Breast epithelium (tissue), 4 donors: ENCODE measurements at regions not wholly inside any gene's neighbourhood (a gene's known extent, or its start where the extent isn't known, plus 50 kb on each side); places are given as distances from the start of the nearest gene placed in this dataset.

Experiments
- DNase-seq, 2 donors: peaks; one replicate each; pipeline ENCODE4 v3.0.0-alpha.2; 2019; ENCODE audit warnings: low spot score in 2 of 2
- H3K27ac ChIP-seq, 2 donors: fragments of 200-600 bp; sonication (generic) in 1 of 2; one replicate each; pipeline ENCODE4 v1.5.1; 2016 to 2019; ENCODE audit warnings: mild to moderate bottlenecking in 1 of 2
- H3K27me3 ChIP-seq, 2 donors: fragments of 200-600 bp; sonication (generic) in 1 of 2; one replicate each; pipeline versions ENCODE4 v1.5.1 to v1.6.0; 2017 to 2019; ENCODE audit warnings: control low read depth in 1 of 2, mild to moderate bottlenecking in 1 of 2
- H3K36me3 ChIP-seq: fragments of 200-600 bp; one replicate; pipeline ENCODE4 v1.5.1; 2019
- H3K4me1 ChIP-seq, 2 donors: fragments of 200-600 bp; sonication (generic); one replicate each; pipeline ENCODE4 v1.5.1; 2016 to 2019; ENCODE audit warnings: control low read depth in 1 of 2
- H3K4me3 ChIP-seq, 3 donors: fragments of 200-600 bp; sonication (generic); 1 replicate in 2 of 3; 2 replicates in 1 of 3; pipeline ENCODE4 v1.5.1; 2016 to 2019; ENCODE audit warnings: mild to moderate bottlenecking in 3 of 3, moderate library complexity in 2 of 3
- H3K9me3 ChIP-seq, 2 donors: fragments of 200-600 bp; sonication (generic) in 1 of 2; one replicate each; pipeline ENCODE4 v1.5.1; 2016 to 2019; ENCODE audit warnings: control low read depth in 1 of 2
- CTCF ChIP-seq, 3 donors: fragments of 450-650 bp; IDR thresholded peaks; one replicate each; pipeline ENCODE4 v1.5.1; 2016 to 2017; ENCODE audit warnings: antibody characterized with exemption in 3 of 3, mild to moderate bottlenecking in 3 of 3, moderate library complexity in 3 of 3
- POLR2A ChIP-seq: fragments of 450-650 bp; IDR thresholded peaks from one replicate; pipeline ENCODE4 v1.6.1; 2016; ENCODE audit warnings: antibody characterized with exemption, mild to moderate bottlenecking, moderate library complexity
- POLR2AphosphoS5 ChIP-seq, 3 donors: sonication (generic); formaldehyde crosslinking; IDR thresholded peaks; one replicate each; pipeline ENCODE4 v1.6.1; 2017; ENCODE audit warnings: antibody characterized with exemption in 3 of 3
- intact Hi-C: fragments of 100-400 bp; cut with DNase I; formaldehyde crosslinking; loops from one replicate; pipeline ENCODE4 v1.15.1; 2023; ENCODE audit warnings: low total_unique reads

DNA sequence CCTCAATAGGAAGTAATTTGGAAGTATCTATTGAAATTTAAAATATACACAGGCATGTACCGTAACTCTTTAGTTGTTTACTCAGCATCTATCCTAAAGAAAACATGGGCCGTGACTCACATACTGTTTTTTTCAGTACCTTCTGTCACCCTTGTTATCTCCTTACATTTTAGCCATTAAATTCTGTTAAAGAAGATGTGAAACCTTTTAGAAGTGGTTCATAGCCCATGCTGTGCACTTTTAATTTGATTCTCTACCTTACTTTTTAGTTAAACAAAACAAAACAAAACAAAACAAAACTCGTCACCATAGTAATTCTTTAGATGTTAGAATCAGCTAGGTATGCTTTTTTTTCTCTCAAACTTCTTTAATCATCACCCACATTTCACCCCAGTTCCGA lies 494.4 kb upstream of the RGS6 start:
- Histone ChIP-seq H3K36me3 (no peaks in the 10 kb centered on the region), H3K9me3 (no peaks in the 10 kb centered on the region), H3K4me1 (peaks cover 0 to 3% of the 10 kb centered on the region in 2 donors), H3K27ac (peak overlapping the region in 1 of 2 donors; percentile 60), H3K27me3 (no peaks in the 10 kb centered on the region), H3K4me3 (no peak overlapping the region)
- no peak for DNase-seq
- intact Hi-C loops, result loop anchor here (5.0 kb wide), 1 partner anchor 49 kb away; no protein-coding TSS in a partner anchor
- no peak for TF ChIP-seq POLR2AphosphoS5 (IDR thresholded peaks at IDR 0.05)
- TF ChIP-seq CTCF (IDR thresholded peaks at IDR 0.05), result no peak
- TF ChIP-seq POLR2A, result no peak

DNA sequence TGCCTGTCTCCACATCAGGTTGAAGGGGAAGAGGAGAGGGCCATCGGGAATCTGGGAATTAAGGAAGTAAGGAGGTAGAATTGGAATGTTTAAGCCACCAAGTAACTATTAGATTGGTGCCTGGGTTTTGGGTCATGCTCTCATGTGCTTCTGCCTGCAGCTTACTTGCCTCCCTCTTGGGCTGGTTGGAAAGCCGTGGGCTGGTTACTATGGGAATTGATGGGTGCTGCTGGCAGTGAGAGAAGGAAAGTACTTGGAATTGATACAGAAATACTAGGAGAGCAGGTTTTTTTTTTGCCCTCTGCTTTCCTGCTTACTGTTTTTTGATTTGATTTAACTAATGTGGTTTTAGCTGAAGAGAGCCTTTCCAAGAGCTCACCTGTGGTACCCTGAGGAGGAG lies 493.5 kb upstream of the RGS6 start:
- intact Hi-C loops, result loop anchor here (5.0 kb wide), 1 partner anchor 49 kb away; no protein-coding TSS in a partner anchor
- Histone ChIP-seq H3K9me3 (no peaks in the 10 kb centered on the region), H3K27ac (peak overlapping the region; percentile 46 to 60), H3K4me3 (no peak overlapping the region), H3K4me1 (peaks cover 0 to 3% of the 10 kb centered on the region in 2 donors), H3K27me3 (no peaks in the 10 kb centered on the region), H3K36me3 (no peaks in the 10 kb centered on the region)
- no peak for TF ChIP-seq CTCF (IDR thresholded peaks at IDR 0.05)
- no peak for TF ChIP-seq POLR2AphosphoS5 (IDR thresholded peaks at IDR 0.05)
- no peak for TF ChIP-seq POLR2A
- DNase-seq, result peak in 1 of 2 donors; percentile 41

DNA sequence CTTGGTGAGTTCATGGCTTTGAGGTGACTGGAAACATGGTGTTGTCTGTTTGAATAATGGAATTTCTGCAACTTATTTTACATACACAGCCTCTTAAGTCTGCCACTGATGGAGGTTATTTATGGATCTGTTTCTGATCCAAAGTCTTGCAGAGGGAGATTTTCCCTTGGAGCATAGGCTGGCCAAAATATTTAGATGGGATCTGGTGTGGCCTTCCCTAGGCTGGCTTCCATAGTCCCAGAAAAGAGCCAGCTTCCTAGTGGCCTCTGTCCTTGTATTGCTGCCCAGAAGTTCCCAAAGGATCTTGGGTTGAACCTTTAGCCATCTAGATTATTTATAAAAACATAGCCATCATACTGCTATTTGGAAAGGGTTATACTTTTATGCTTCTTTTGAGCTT lies 491.1 kb upstream of the RGS6 start:
- no peak overlapping the region for H3K27ac ChIP-seq
- no peak overlapping the region for H3K4me3 ChIP-seq
- peaks cover 0 to 3% of the 10 kb centered on the region in 2 donors for H3K4me1 ChIP-seq
- intact Hi-C loops, result no loop called here
- TF ChIP-seq CTCF (IDR thresholded peaks at IDR 0.05) (no peak), POLR2AphosphoS5 (IDR thresholded peaks at IDR 0.05) (no peak), POLR2A (no peak)
- H3K36me3 ChIP-seq, result no peaks in the 10 kb centered on the region
- no peaks in the 10 kb centered on the region for H3K9me3 ChIP-seq
- H3K27me3 ChIP-seq, result no peaks in the 10 kb centered on the region
- no peak for DNase-seq

GRCh38 chr14:71444030-71444822 lies 488.0 kb upstream of the RGS6 start:
- no peaks in the 10 kb centered on the region for H3K27me3 ChIP-seq
- H3K4me3 ChIP-seq, result no peak overlapping the region
- TF ChIP-seq CTCF (IDR thresholded peaks at IDR 0.05) (no peak), POLR2A (no peak), POLR2AphosphoS5 (IDR thresholded peaks at IDR 0.05) (no peak)
- H3K4me1 ChIP-seq, result no peaks in the 10 kb centered on the region
- no peaks in the 10 kb centered on the region for H3K36me3 ChIP-seq
- intact Hi-C loops, result no loop called here
- no peaks in the 10 kb centered on the region for H3K9me3 ChIP-seq
- no peak for DNase-seq
- no peak overlapping the region for H3K27ac ChIP-seq
